ENCODE measurements at regions not wholly inside any gene's neighbourhood (a gene's known extent, or its start where the extent isn't known, plus 50 kb on each side); places are given as distances from the start of the nearest gene placed in this dataset.
"Not testable (repeated sequence)": the region's sequence is repeated elsewhere in the genome, so short reads cannot be mapped to it uniquely, and the experiment has no call there.

DNA sequence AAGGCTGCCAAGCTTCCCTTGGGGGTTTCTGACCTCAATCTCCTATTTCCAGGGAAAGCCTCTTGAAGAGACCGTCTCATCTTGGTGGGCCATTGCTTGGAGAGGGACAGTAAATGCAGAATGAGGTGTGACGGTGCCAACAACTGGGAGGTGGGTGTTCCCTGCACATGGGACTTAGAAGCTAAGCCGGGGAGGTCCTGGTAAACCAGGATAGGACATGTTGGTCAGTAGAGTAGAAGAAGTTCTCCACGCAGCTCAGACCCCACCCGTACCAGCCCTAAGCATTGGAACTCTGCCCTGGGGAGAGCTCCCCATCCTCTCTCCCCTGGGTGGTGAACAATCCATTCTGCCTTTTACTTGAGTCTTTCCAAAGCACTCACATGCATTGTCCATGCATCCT is 92.0 kb downstream of the SOX1 start:
- TF ChIP-seq, protein P1, sequence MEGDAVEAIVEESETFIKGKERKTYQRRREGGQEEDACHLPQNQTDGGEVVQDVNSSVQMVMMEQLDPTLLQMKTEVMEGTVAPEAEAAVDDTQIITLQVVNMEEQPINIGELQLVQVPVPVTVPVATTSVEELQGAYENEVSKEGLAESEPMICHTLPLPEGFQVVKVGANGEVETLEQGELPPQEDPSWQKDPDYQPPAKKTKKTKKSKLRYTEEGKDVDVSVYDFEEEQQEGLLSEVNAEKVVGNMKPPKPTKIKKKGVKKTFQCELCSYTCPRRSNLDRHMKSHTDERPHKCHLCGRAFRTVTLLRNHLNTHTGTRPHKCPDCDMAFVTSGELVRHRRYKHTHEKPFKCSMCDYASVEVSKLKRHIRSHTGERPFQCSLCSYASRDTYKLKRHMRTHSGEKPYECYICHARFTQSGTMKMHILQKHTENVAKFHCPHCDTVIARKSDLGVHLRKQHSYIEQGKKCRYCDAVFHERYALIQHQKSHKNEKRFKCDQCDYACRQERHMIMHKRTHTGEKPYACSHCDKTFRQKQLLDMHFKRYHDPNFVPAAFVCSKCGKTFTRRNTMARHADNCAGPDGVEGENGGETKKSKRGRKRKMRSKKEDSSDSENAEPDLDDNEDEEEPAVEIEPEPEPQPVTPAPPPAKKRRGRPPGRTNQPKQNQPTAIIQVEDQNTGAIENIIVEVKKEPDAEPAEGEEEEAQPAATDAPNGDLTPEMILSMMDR (IDR thresholded peaks at IDR 0.05; ENCODE audit: insufficient read depth, low read depth, low read length) = no peak
- no peaks in the 10 kb centered on the region for H3K36me3 ChIP-seq (ENCODE audit: control insufficient read depth, insufficient read depth, low read length)
- no peaks in the 10 kb centered on the region for H3K27me3 ChIP-seq (ENCODE audit: control insufficient read depth, insufficient read depth, low read length)
- DNase-seq (ENCODE audit: low read depth) = no peak
- H3K4me3 ChIP-seq (ENCODE audit: low read depth, low read length) = no peak overlapping the region
- CTCF ChIA-PET = no interaction called here
- POLR2A ChIA-PET = no interaction called here

DNA sequence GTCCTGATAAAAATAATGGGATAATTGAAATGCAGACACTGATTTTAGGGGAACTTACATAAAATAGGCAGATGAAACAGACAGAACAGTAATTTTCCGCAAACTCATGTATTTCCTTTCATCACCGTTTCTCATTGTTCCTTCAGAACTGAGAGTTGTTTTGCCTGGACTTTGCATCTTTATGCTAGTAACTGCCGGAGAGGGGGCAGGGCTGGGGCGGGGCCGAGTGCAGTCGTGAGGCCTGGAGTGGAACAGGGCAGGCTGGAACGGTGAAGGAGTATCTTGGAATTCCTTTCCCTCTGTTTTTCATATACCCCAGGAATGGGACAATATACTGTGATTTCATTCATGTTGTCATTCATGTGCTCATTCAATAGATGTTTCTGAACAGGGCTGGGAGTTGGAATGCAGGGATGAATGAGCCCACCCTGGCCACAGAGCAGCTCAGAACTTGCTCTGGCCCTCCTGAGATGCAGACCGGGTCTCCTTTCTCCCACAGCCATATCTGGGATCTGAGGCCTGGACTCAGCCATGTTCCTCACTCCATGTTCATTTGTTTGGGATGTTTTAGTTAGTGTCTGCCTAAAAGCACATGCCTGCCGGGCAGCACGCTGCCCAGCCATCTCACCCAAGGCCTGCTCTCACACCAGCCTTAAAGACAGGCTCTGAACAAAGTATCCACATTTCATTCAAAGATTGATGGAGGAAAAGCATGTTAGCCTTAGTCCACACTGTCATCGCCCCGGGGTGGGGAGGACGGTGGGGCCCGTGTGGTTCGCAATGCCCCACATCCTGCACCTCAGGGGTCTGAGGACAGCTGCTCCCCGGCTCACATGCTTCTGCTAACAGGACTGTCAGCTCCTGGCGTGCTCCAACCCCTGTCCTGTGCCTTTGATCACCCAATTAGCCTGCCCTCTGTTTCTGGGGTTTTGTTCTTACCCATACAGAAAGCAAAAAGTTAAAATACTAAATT is 92.9 kb downstream of the SOX1 start:
- POLR2A ChIA-PET = no interaction called here
- TF ChIP-seq, protein P1 (IDR thresholded peaks at IDR 0.05; ENCODE audit: insufficient read depth, low read depth, low read length) = no peak
- Histone ChIP-seq H3K4me3 (ENCODE audit: low read depth, low read length) (no peak overlapping the region), H3K36me3 (ENCODE audit: control insufficient read depth, insufficient read depth, low read length) (no peaks in the 10 kb centered on the region), H3K27me3 (ENCODE audit: control insufficient read depth, insufficient read depth, low read length) (no peaks in the 10 kb centered on the region)
- CTCF ChIA-PET = no interaction called here
- no peak for DNase-seq (ENCODE audit: low read depth)

DNA sequence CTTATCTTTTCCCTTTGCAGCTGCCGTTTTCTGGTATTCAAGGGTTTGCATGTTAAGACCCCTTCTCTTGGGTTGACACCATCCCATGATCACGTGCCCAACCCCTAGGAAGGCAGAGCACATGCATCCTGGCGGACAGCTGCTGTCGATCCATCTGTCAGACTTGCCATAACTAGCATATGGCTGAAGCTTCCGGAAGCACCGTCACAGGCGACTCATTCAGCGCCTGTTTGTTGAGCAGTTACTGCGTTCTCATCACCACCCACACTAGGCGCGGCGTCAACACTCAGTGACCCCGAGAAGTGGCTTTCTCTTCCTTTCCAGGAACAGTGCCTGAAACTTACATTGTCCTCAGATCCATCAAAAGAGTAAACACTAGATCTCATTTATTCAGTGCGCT is 93.6 kb downstream of the SOX1 start:
- no peak overlapping the region for H3K4me3 ChIP-seq (ENCODE audit: low read depth, low read length)
- no peaks in the 10 kb centered on the region for H3K36me3 ChIP-seq (ENCODE audit: control insufficient read depth, insufficient read depth, low read length)
- no peak for DNase-seq (ENCODE audit: low read depth)
- POLR2A ChIA-PET = no interaction called here
- TF ChIP-seq, protein P1 (IDR thresholded peaks at IDR 0.05; ENCODE audit: insufficient read depth, low read depth, low read length) = no peak
- CTCF ChIA-PET = no interaction called here
- no peaks in the 10 kb centered on the region for H3K27me3 ChIP-seq (ENCODE audit: control insufficient read depth, insufficient read depth, low read length)

DNA sequence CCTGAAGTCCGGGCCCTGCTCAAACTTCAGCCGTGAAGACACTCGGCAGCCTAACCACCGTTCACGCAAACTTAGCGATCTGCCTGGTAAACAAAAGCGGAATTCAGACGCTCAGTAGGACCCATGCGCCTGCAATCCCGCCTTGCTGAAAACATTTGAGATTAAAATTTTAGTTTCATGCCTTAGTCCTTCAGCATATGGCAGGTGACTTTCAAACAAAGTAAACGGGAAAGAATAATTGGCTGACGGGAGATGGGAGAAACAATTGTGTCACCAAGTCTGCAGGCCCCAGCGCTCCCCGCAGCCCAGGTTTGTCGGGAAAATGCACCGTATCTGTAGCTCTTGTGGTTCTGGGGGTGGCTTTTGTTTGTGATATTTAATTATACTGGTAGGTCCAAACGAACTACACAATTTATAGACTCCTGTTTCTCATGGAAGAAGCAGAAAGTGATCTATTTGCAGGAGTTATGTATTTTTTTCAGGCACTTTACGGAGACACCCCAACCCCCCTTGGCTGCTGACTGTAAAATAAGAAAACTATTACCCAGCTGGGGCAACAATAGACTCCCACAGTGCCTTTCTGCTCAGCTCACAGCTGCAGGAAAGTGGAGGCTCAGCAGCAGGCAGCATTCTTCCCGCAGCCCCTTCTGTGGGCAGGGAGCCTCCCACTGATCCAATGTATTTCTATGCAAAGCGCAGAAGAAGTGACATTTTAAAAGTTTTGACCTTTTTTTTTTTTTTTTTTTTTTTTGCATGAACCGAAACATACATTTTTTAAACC is 94.8 kb downstream of the SOX1 start:
- Histone ChIP-seq H3K4me3 (ENCODE audit: low read depth, low read length) (no peak overlapping the region), H3K27me3 (ENCODE audit: control insufficient read depth, insufficient read depth, low read length) (no peaks in the 10 kb centered on the region), H3K36me3 (ENCODE audit: control insufficient read depth, insufficient read depth, low read length) (no peaks in the 10 kb centered on the region)
- DNase-seq (ENCODE audit: low read depth) = no peak
- ChIA-PET CTCF (no interaction called here), POLR2A (no interaction called here)
- TF ChIP-seq, protein P1 (IDR thresholded peaks at IDR 0.05; ENCODE audit: insufficient read depth, low read depth, low read length) = no peak

DNA sequence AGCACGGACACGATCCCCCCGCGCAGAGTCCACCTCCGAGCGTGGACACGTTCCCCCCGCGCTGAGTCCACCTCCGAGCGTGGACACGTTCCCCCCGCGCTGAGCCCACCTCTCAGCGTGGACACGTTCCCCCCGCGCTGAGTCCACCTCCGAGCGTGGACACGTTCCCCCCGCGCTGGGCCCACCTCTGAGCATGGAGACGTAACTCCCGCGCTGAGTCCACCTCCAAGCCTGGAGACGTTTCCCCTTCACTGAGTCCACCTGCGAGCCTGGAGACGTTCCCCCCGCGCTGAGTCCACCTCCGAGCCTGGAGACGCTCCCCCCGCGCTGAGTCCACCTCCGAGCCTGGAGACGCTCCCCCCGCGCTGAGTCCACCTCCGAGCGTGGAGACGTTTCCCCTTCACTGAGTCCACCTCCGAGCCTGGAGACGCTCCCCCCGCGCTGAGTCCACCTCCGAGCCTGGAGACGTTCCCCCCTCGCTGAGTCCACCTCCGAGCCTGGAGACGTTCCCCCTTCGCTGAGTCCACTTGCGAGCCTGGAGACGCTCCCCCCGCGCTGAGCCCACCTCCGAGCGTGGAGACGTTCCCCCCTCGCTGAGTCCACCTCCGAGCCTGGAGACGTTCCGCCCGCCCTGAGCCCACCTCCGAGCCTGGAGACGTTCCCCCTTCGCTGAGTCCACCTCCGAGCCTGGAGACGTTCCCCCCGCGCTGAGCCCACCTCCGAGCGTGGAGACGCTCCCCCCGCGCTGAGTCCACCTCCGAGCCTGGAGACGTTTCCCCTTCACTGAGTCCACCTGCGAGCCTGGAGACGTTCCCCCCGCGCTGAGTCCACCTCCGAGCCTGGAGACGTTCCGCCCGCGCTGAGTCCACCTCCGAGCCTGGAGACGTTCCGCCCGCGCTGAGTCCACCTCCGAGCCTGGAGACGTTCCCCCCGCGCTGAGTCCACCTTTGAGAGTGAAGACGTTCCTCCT is 97.0 kb downstream of the SOX1 start:
- CTCF ChIA-PET; DNase-seq (ENCODE audit: low read depth); POLR2A ChIA-PET; H3K27me3 ChIP-seq (ENCODE audit: control insufficient read depth, insufficient read depth, low read length); H3K36me3 ChIP-seq (ENCODE audit: control insufficient read depth, insufficient read depth, low read length); H3K4me3 ChIP-seq (ENCODE audit: low read depth, low read length): not testable (repeated sequence)
